OCI-LY1 (cell line): ENCODE measurements at regions not wholly inside any gene's neighbourhood (a gene's known extent, or its start where the extent isn't known, plus 50 kb on each side); places are given as distances from the start of the nearest gene placed in this dataset.

Experiments used
- CTCF ChIP-seq: fragments of 200-600 bp; sonication (generic), shearing (Covaris generic); IDR thresholded peaks from 2 replicates; pipeline ENCODE4 v1.5.1; 2017; ENCODE audit warnings: mild to moderate bottlenecking, antibody characterized with exemption, low read length, moderate library complexity, mixed read lengths
- EZH2 ChIP-seq: fragments of 200-600 bp; sonication (generic), shearing (Covaris generic); IDR thresholded peaks from 2 replicates; pipeline ENCODE4 v1.8.0; 2017; ENCODE audit warnings: borderline replicate concordance, mixed run types, mild to moderate bottlenecking, antibody characterized with exemption, low read length, moderate library complexity, mixed read lengths

GRCh38 chr7:119545118-119545517 lies 727.9 kb upstream of the KCND2 start:
- TF ChIP-seq CTCF, result no peak
- TF ChIP-seq EZH2, result no peak
